GM23338 (cell line): ENCODE measurements at regions not wholly inside any gene's neighbourhood (a gene's known extent, or its start where the extent isn't known, plus 50 kb on each side); places are given as distances from the start of the nearest gene placed in this dataset.

Experiments used
- ATAC-seq: fragments of 200-7000 bp; cut with Tn5 transposase; 3 replicates; pipeline ENCODE4 v1.9.1; 2020
- DNase-seq: peaks from one replicate; pipeline ENCODE4 v3.0.0-alpha.2; 2015; ENCODE audit warnings: low spot score
- H2AFZ ChIP-seq: fragments of 200-600 bp; sonication (generic); 2 replicates; pipeline ENCODE4 v1.8.0; 2016; ENCODE audit warnings: antibody characterized with exemption, mild to moderate bottlenecking, moderate library complexity
- H3F3A ChIP-seq: fragments of 200-600 bp; sonication (generic); replicated peaks from 2 replicates; pipeline ENCODE4 v1.8.0; 2017; ENCODE audit warnings: antibody characterized with exemption, mixed run types, low read depth
- H3K27ac ChIP-seq: fragments of 200-600 bp; sonication (generic); 2 replicates; pipeline ENCODE4 v1.6.1; 2016; ENCODE audit warnings: low read depth
- H3K27me3 ChIP-seq: fragments of 200-600 bp; sonication (generic); 2 replicates; pipeline ENCODE4 v1.8.0; 2016; ENCODE audit warnings: mild to moderate bottlenecking, mixed run types, moderate library complexity; ENCODE audit not compliant: insufficient read depth
- H3K36me3 ChIP-seq: fragments of 200-600 bp; sonication (generic); 2 replicates; pipeline ENCODE4 v1.8.0; 2016; ENCODE audit warnings: mild to moderate bottlenecking; ENCODE audit not compliant: insufficient read depth
- H3K4me1 ChIP-seq: fragments of 200-600 bp; sonication (generic); 2 replicates; pipeline ENCODE4 v1.8.0; 2016; ENCODE audit warnings: mild to moderate bottlenecking, moderate library complexity; ENCODE audit not compliant: insufficient read depth
- H3K4me2 ChIP-seq: fragments of 200-600 bp; sonication (generic); 2 replicates; pipeline ENCODE4 v1.7.1; 2017; ENCODE audit warnings: mixed run types
- H3K4me3 ChIP-seq: fragments of 200-600 bp; sonication (generic); 2 replicates; pipeline ENCODE4 v1.6.1; 2016; ENCODE audit warnings: mixed run types
- H3K79me2 ChIP-seq: fragments of 200-600 bp; sonication (generic); replicated peaks from 2 replicates; pipeline ENCODE4 v1.8.0; 2017; ENCODE audit warnings: mild to moderate bottlenecking; ENCODE audit not compliant: insufficient read depth
- H3K9me2 ChIP-seq: fragments of 200-600 bp; sonication (generic); 2 replicates; pipeline ENCODE4 v1.8.0; 2017; ENCODE audit not compliant: insufficient read depth
- H4K20me1 ChIP-seq: fragments of 200-600 bp; sonication (generic); replicated peaks from 2 replicates; pipeline ENCODE4 v1.8.0; 2017; ENCODE audit warnings: mild to moderate bottlenecking; ENCODE audit not compliant: insufficient read depth
- H3K27ac Mint-ChIP-seq: 2 replicates; pipeline ENCODE4 v1.8.0; 2020; ENCODE audit warnings: inconsistent platforms, mild to moderate bottlenecking, moderate library complexity, mixed read lengths
- H3K27me3 Mint-ChIP-seq: 3 replicates; pipeline ENCODE4 v1.8.0; 2022; ENCODE audit warnings: low read depth, mild to moderate bottlenecking, moderate library complexity, mixed read lengths, inconsistent platforms; ENCODE audit not compliant: insufficient read depth, poor library complexity
- H3K36me3 Mint-ChIP-seq: 3 replicates; pipeline ENCODE4 v1.8.0; 2021; ENCODE audit warnings: low read depth, mild to moderate bottlenecking, inconsistent platforms, moderate library complexity, mixed read lengths
- H3K4me1 Mint-ChIP-seq: 3 replicates; pipeline ENCODE4 v1.8.0; 2020; ENCODE audit warnings: mild to moderate bottlenecking, inconsistent platforms, mixed read lengths
- H3K4me3 Mint-ChIP-seq: 3 replicates; pipeline ENCODE4 v1.8.0; 2021; ENCODE audit warnings: moderate library complexity, mild to moderate bottlenecking, inconsistent platforms, mixed read lengths
- H3K9me3 Mint-ChIP-seq: 3 replicates; pipeline ENCODE4 v1.8.0; 2020; ENCODE audit warnings: moderate library complexity, mild to moderate bottlenecking, inconsistent platforms, mixed read lengths
- EZH2 ChIP-seq: fragments of 200-600 bp; sonication (generic); IDR thresholded peaks from one replicate; pipeline ENCODE4 v1.8.0; 2017; ENCODE audit warnings: antibody characterized with exemption, mild to moderate bottlenecking, low read depth; ENCODE audit not compliant: unreplicated experiment
- EZH2phosphoT487 ChIP-seq: fragments of 200-600 bp; sonication (generic); IDR thresholded peaks from one replicate; pipeline ENCODE4 v1.8.1; 2018; ENCODE audit warnings: antibody characterized with exemption; ENCODE audit not compliant: unreplicated experiment
- NANOG ChIP-seq: IDR thresholded peaks from 2 replicates; pipeline ENCODE4 v1.6.1; 2016; ENCODE audit warnings: antibody characterized with exemption, borderline replicate concordance
- POLR2AphosphoS5 ChIP-seq: IDR thresholded peaks from 2 replicates; pipeline ENCODE4 v1.6.1; 2016; ENCODE audit warnings: antibody characterized with exemption, low read depth
- REST ChIP-seq: IDR thresholded peaks from one replicate; pipeline ENCODE4 v1.6.1; 2018; ENCODE audit warnings: antibody characterized with exemption; ENCODE audit not compliant: unreplicated experiment
- ZNF114 ChIP-seq: fragments of 250-450 bp; sonication (Bioruptor Pico); IDR thresholded peaks from 2 replicates; pipeline ENCODE4 v1.5.0; 2020; ENCODE audit warnings: mild to moderate bottlenecking, moderate library complexity
- ZNF462 ChIP-seq: fragments of 250-450 bp; sonication (Bioruptor Pico); IDR thresholded peaks from 2 replicates; pipeline ENCODE4 v1.5.0; 2020; ENCODE audit warnings: mild to moderate bottlenecking, moderate library complexity

GRCh38 chr2:163441603-163442002, 294.2 kb downstream of the FIGN start:
- Histone ChIP-seq H3K27ac (no peak overlapping the region), H3K36me3 (no peaks in the 10 kb centered on the region), H3K4me1 (no peaks in the 10 kb centered on the region), H3K4me3 (no peak overlapping the region), H2AFZ (no peak overlapping the region), H3K4me2 (no peak overlapping the region), H3K79me2 (no peaks in the 10 kb centered on the region), H3K9me2 (no peaks in the 10 kb centered on the region; the same call in 1 of the 2 replicates), H3K27me3 (no peaks in the 10 kb centered on the region), H3F3A (no peaks in the 10 kb centered on the region), H4K20me1 (no peaks in the 10 kb centered on the region)
- no peak for TF ChIP-seq EZH2
- TF ChIP-seq REST, result no peak
- TF ChIP-seq ZNF462, result no peak
- no peak for TF ChIP-seq ZNF114 (CRISPR knock-in tag)
- no peak for TF ChIP-seq EZH2phosphoT487
- no peak for TF ChIP-seq NANOG
- no peak for TF ChIP-seq POLR2AphosphoS5
- Mint-ChIP-seq H3K27me3 (no peaks in the 10 kb centered on the region), H3K9me3 (no peaks in the 10 kb centered on the region), H3K27ac (no peak overlapping the region), H3K4me3 (no peak overlapping the region), H3K36me3 (no peaks in the 10 kb centered on the region), H3K4me1 (no peaks in the 10 kb centered on the region)
- ATAC-seq (no peak), DNase-seq (no peak)
